Non-pigmented ciliary epithelial cell (primary cell): ENCODE measurements at regions not wholly inside any gene's neighbourhood (a gene's known extent, or its start where the extent isn't known, plus 50 kb on each side); places are given as distances from the start of the nearest gene placed in this dataset.
"Not testable (repeated sequence)": the region's sequence is repeated elsewhere in the genome, so short reads cannot be mapped to it uniquely, and the experiment has no call there.

ENCODE experiments used
- DNase-seq: peaks from one replicate; pipeline ENCODE4 v3.0.0-alpha.2; 2010; ENCODE audit warnings: low read depth

GRCh38 chr14:44616204-44616603 lies 109.1 kb upstream of the FSCB start:
- no peak for DNase-seq

- DNase-seq = no peak
Observed at GRCh38 chr14:44613061-44613712, 106.1 kb upstream of the FSCB start.

- DNase-seq = no peak
Observed at GRCh38 chr14:44612002-44612401, 104.9 kb upstream of the FSCB start.

- DNase-seq = no peak
Observed at GRCh38 chr14:44609876-44610510, 102.9 kb upstream of the FSCB start.

- no peak for DNase-seq
Observed at GRCh38 chr14:44609201-44609600, 102.1 kb upstream of the FSCB start.

- no peak for DNase-seq
Observed at GRCh38 chr14:44607701-44608100, 100.6 kb upstream of the FSCB start.

GRCh38 chr14:44606576-44606975 lies 99.5 kb upstream of the FSCB start:
- no peak for DNase-seq

GRCh38 chr14:44601266-44601665 lies 94.2 kb upstream of the FSCB start:
- DNase-seq = not testable (repeated sequence)

- no peak for DNase-seq
Observed at GRCh38 chr14:44589180-44589579, 82.1 kb upstream of the FSCB start.

GRCh38 chr14:44586910-44587309 lies 79.8 kb upstream of the FSCB start:
- no peak for DNase-seq

GRCh38 chr14:44576356-44576755 lies 69.3 kb upstream of the FSCB start:
- no peak for DNase-seq

- no peak for DNase-seq
Observed at GRCh38 chr14:44567997-44568396, 60.9 kb upstream of the FSCB start.

- DNase-seq = no peak
Observed at GRCh38 chr14:44565968-44566367, 58.9 kb upstream of the FSCB start.

- no peak for DNase-seq
Observed at GRCh38 chr14:44564908-44565307, 57.8 kb upstream of the FSCB start.
